ENCODE measurements at regions not wholly inside any gene's neighbourhood (a gene's known extent, or its start where the extent isn't known, plus 50 kb on each side); places are given as distances from the start of the nearest gene placed in this dataset.

GRCh38 chr16:86089334-86089900 lies 190.5 kb downstream of the IRF8 start:
- DNase-seq (no peak), ATAC-seq (no peak)
- intact Hi-C loops (cut with DNase I): no loop called here
- peaks cover 0 to 45% (median 23%) of the 10 kb centered on the region in 7 donors for H3K27me3 ChIP-seq
- no peak overlapping the region for H3K27ac ChIP-seq
- H3K4me3 ChIP-seq: no peak overlapping the region
- 69 to 79% methylated on average over 14 of the region's 14 CpGs for WGBS, 2 donors
- no peaks in the 10 kb centered on the region for H3K36me3 ChIP-seq
- no peak for TF ChIP-seq CTCF (IDR thresholded peaks at IDR 0.05)
- no peaks in the 10 kb centered on the region for H3K9me3 ChIP-seq
- H3K4me1 ChIP-seq: no peaks in the 10 kb centered on the region

GRCh38 chr16:86089991-86090390 lies 191.0 kb downstream of the IRF8 start:
- H3K4me1 ChIP-seq: no peaks in the 10 kb centered on the region
- H3K27ac ChIP-seq: no peak overlapping the region
- H3K36me3 ChIP-seq: no peaks in the 10 kb centered on the region
- ATAC-seq (no peak), DNase-seq (no peak)
- peaks cover 0 to 42% (median 21%) of the 10 kb centered on the region in 7 donors for H3K27me3 ChIP-seq
- TF ChIP-seq CTCF (IDR thresholded peaks at IDR 0.05): no peak
- intact Hi-C loops (cut with DNase I): no loop called here
- 69 to 77% methylated on average over 5 of the region's 5 CpGs for WGBS, 2 donors
- H3K9me3 ChIP-seq: no peaks in the 10 kb centered on the region
- H3K4me3 ChIP-seq: no peak overlapping the region

- peaks cover 0 to 36% (median 17%) of the 10 kb centered on the region in 7 donors for H3K27me3 ChIP-seq
These were observed 191.7 kb downstream of the IRF8 start for GRCh38 chr16:86090461-86091170.

GRCh38 chr16:86091976-86092375 lies 193.0 kb downstream of the IRF8 start:
- no peaks in the 10 kb centered on the region for H3K9me3 ChIP-seq
- no peak for DNase-seq
- TF ChIP-seq CTCF (IDR thresholded peaks at IDR 0.05): no peak
- no peak overlapping the region for H3K27ac ChIP-seq
- H3K4me3 ChIP-seq: no peak overlapping the region
- H3K27me3 ChIP-seq: peaks cover 0 to 36% (median 17%) of the 10 kb centered on the region in 7 donors
- WGBS, 2 donors: 91 to 96% methylated on average over 7 of the region's 7 CpGs
- no peak for ATAC-seq
- no peaks in the 10 kb centered on the region for H3K36me3 ChIP-seq
- intact Hi-C loops (cut with DNase I): no loop called here
- H3K4me1 ChIP-seq: no peaks in the 10 kb centered on the region

More at GRCh38 chr16:86090461-86091170, 191.7 kb downstream of the IRF8 start:
- Histone ChIP-seq H3K4me3 (no peak overlapping the region), H3K4me1 (no peaks in the 10 kb centered on the region), H3K9me3 (no peaks in the 10 kb centered on the region), H3K27ac (no peak overlapping the region), H3K36me3 (no peaks in the 10 kb centered on the region)
- intact Hi-C loops (cut with DNase I): no loop called here
- DNase-seq: no peak
- ATAC-seq: no peak
- TF ChIP-seq CTCF (IDR thresholded peaks at IDR 0.05): no peak
- 60 to 65% methylated on average over 9 of the region's 9 CpGs for WGBS, 2 donors

Data from heart right ventricle (tissue), 16 donors.